K562 (cell line): ENCODE measurements at regions not wholly inside any gene's neighbourhood (a gene's known extent, or its start where the extent isn't known, plus 50 kb on each side); places are given as distances from the start of the nearest gene placed in this dataset.

Experiments used
- CTCF ChIP-seq, 3 experiments: IDR thresholded peaks in 2 of 3; conservative IDR thresholded peaks in 1 of 3; 2 replicates each; pipeline ENCODE4 v1.5.1; 2011 to 2012; ENCODE audit warnings: low read length in 3 of 3, mild to moderate bottlenecking in 3 of 3, control low read depth in 2 of 3, improper control_type of control experiment in 1 of 3, inconsistent platforms in 1 of 3, low read depth in 1 of 3, mixed read lengths in 1 of 3, moderate library complexity in 1 of 3; ENCODE audit not compliant: insufficient read depth in 2 of 3
- E2F5 ChIP-seq: sonication (generic); formaldehyde crosslinking; IDR thresholded peaks from 2 replicates; pipeline ENCODE4 v1.8.0; 2022; ENCODE audit warnings: mild to moderate bottlenecking, missing genetic modification reagents
- MAFF ChIP-seq: IDR thresholded peaks from 2 replicates; pipeline ENCODE4 v1.6.1; 2012; ENCODE audit warnings: low read length, improper control_type of control experiment
- MCM7 ChIP-seq, 2 experiments: fragments of 450-650 bp; IDR thresholded peaks; 2 replicates each; pipeline ENCODE4 v1.6.1; 2016 to 2018
- MXI1 ChIP-seq: IDR thresholded peaks from 2 replicates; pipeline ENCODE4 v1.6.1; 2011; ENCODE audit warnings: low read depth, mild to moderate bottlenecking, improper control_type of control experiment, low read length
- MYC ChIP-seq, 2 experiments: fragments of 250-450 bp in 1 of 2; sonication (Bioruptor Pico) in 1 of 2; IDR thresholded peaks; 2 replicates each; pipeline versions ENCODE4 v1.5.1 to v1.6.1; 2012 to 2021; ENCODE audit warnings: low read depth in 2 of 2, borderline replicate concordance in 1 of 2, improper control_type of control experiment in 1 of 2, low read length in 1 of 2, mild to moderate bottlenecking in 1 of 2, moderate library complexity in 1 of 2
- RNF2 ChIP-seq: sonication (generic); IDR thresholded peaks from 2 replicates; pipeline ENCODE4 v1.6.1; 2016
- SRSF9 ChIP-seq: fragments of 200-400 bp; formaldehyde crosslinking; IDR thresholded peaks from 2 replicates; pipeline ENCODE4 v1.6.1; 2017; ENCODE audit warnings: low read depth, low read length, borderline replicate concordance
- ZNF121 ChIP-seq: sonication (generic); formaldehyde crosslinking; conservative IDR thresholded peaks from 2 replicates; pipeline ENCODE4 v1.8.0; 2022; ENCODE audit warnings: missing genetic modification reagents
- ZNF354B ChIP-seq: fragments of 250-450 bp; sonication (Bioruptor Pico); IDR thresholded peaks from 2 replicates; pipeline ENCODE4 v1.4.0; 2020

- TF ChIP-seq E2F5 (CRISPR knock-in tag) = no peak
- TF ChIP-seq MCM7 (IDR thresholded peaks at IDR 0.05) = no peak
- no peak for TF ChIP-seq RNF2
- TF ChIP-seq MXI1 = no peak
- TF ChIP-seq ZNF121 = no peak
- peak in 2 of 3 experiments; percentile 20 to 22; a peak in 2 of 6 replicates for TF ChIP-seq CTCF (IDR thresholded peaks at IDR 0.05 in 2 of 3, conservative IDR thresholded peaks at IDR 0.05 in 1 of 3; ENCODE audit: insufficient read depth in 2 of 3, low read depth in 1 of 3, low read length in 3 of 3)
- TF ChIP-seq ZNF354B (CRISPR knock-in tag) = no peak
- TF ChIP-seq MYC (IDR thresholded peaks at IDR 0.05; ENCODE audit: low read depth, low read length) = no peak
- TF ChIP-seq MYC (CRISPR knock-in tag; IDR thresholded peaks at IDR 0.05; ENCODE audit: borderline replicate concordance, low read depth) = no peak
- TF ChIP-seq MAFF = no peak
- TF ChIP-seq SRSF9 = no peak
Measured at GRCh38 chr9:120299785-120300184, 280.2 kb downstream of the CDK5RAP2 start.
